ENCODE measurements at regions not wholly inside any gene's neighbourhood (a gene's known extent, or its start where the extent isn't known, plus 50 kb on each side); places are given as distances from the start of the nearest gene placed in this dataset.

GRCh38 chr1:4962836-4963235 lies 308.4 kb downstream of the AJAP1 start:
- DNase-seq (no peak), ATAC-seq (replicated peaks) (no peak)
- Mint-ChIP-seq H3K4me3 (no peak overlapping the region), H3K27ac (no peak overlapping the region), H3K4me1 (no peaks in the 10 kb centered on the region), H3K9me3 (no peaks in the 10 kb centered on the region), H3K36me3 (no peaks in the 10 kb centered on the region), H3K27me3 (peaks cover 12 to 16% of the 10 kb centered on the region in 2 donors)

GRCh38 chr1:4961935-4962645 lies 307.7 kb downstream of the AJAP1 start:
- H3K4me1 Mint-ChIP-seq, result no peaks in the 10 kb centered on the region
- peaks cover 9 to 16% of the 10 kb centered on the region in 2 donors for H3K27me3 Mint-ChIP-seq
- H3K9me3 Mint-ChIP-seq, result no peaks in the 10 kb centered on the region
- no peaks in the 10 kb centered on the region for H3K36me3 Mint-ChIP-seq
- H3K4me3 Mint-ChIP-seq, result no peak overlapping the region
- no peak for ATAC-seq (replicated peaks)
- DNase-seq, result no peak
- no peak overlapping the region for H3K27ac Mint-ChIP-seq

GRCh38 chr1:4960782-4961475 lies 306.5 kb downstream of the AJAP1 start:
- Mint-ChIP-seq H3K4me1 (no peaks in the 10 kb centered on the region), H3K27ac (no peak overlapping the region), H3K4me3 (no peak overlapping the region), H3K36me3 (no peaks in the 10 kb centered on the region), H3K27me3 (peaks cover 8 to 16% of the 10 kb centered on the region in 2 donors), H3K9me3 (peaks cover 0 to 2% of the 10 kb centered on the region in 2 donors)
- ATAC-seq (replicated peaks) (no peak), DNase-seq (no peak)

- ATAC-seq (replicated peaks), result no peak
- no peak for DNase-seq
- Mint-ChIP-seq H3K27me3 (peaks cover 8 to 16% of the 10 kb centered on the region in 2 donors), H3K4me1 (no peaks in the 10 kb centered on the region), H3K27ac (no peak overlapping the region), H3K9me3 (peaks cover 0 to 4% of the 10 kb centered on the region in 2 donors), H3K4me3 (no peak overlapping the region), H3K36me3 (no peaks in the 10 kb centered on the region)
Measured at GRCh38 chr1:4960336-4960735, 305.9 kb downstream of the AJAP1 start.

- Mint-ChIP-seq H3K4me1 (no peaks in the 10 kb centered on the region), H3K9me3 (peaks cover 0 to 7% of the 10 kb centered on the region in 2 donors), H3K36me3 (no peaks in the 10 kb centered on the region), H3K27ac (no peak overlapping the region), H3K27me3 (peaks cover 8 to 16% of the 10 kb centered on the region in 2 donors), H3K4me3 (no peak overlapping the region)
- no peak for ATAC-seq (replicated peaks)
- no peak for DNase-seq
Measured at GRCh38 chr1:4959216-4959615, 304.8 kb downstream of the AJAP1 start.

- Mint-ChIP-seq H3K36me3 (no peaks in the 10 kb centered on the region), H3K27ac (no peak overlapping the region), H3K27me3 (peaks cover 8 to 16% of the 10 kb centered on the region in 2 donors), H3K4me1 (no peaks in the 10 kb centered on the region), H3K9me3 (peaks cover 4 to 19% of the 10 kb centered on the region in 2 donors), H3K4me3 (no peak overlapping the region)
- ATAC-seq (replicated peaks) (no peak), DNase-seq (no peak)
Measured at GRCh38 chr1:4957027-4957426, 302.6 kb downstream of the AJAP1 start.

- Mint-ChIP-seq H3K36me3 (no peaks in the 10 kb centered on the region), H3K4me1 (no peaks in the 10 kb centered on the region), H3K4me3 (no peak overlapping the region), H3K27me3 (peaks cover 5 to 7% of the 10 kb centered on the region in 2 donors), H3K9me3 (peaks cover 4 to 20% of the 10 kb centered on the region in 2 donors), H3K27ac (no peak overlapping the region)
- DNase-seq, result no peak
- no peak for ATAC-seq (replicated peaks)
Measured at GRCh38 chr1:4954392-4954791, 300.0 kb downstream of the AJAP1 start.

GRCh38 chr1:4951601-4952000 lies 297.2 kb downstream of the AJAP1 start:
- ATAC-seq (replicated peaks) (no peak), DNase-seq (no peak)
- Mint-ChIP-seq H3K27me3 (peaks cover 0 to 7% of the 10 kb centered on the region in 2 donors), H3K36me3 (no peaks in the 10 kb centered on the region), H3K27ac (no peak overlapping the region), H3K4me3 (no peak overlapping the region), H3K4me1 (no peaks in the 10 kb centered on the region), H3K9me3 (peaks cover 5 to 18% of the 10 kb centered on the region in 2 donors)

GRCh38 chr1:4946343-4946742 lies 291.9 kb downstream of the AJAP1 start:
- no peaks in the 10 kb centered on the region for H3K4me1 Mint-ChIP-seq
- H3K27me3 Mint-ChIP-seq, result peaks cover 0 to 11% of the 10 kb centered on the region in 2 donors
- no peak overlapping the region for H3K4me3 Mint-ChIP-seq
- no peak for DNase-seq
- ATAC-seq (replicated peaks), result no peak
- H3K27ac Mint-ChIP-seq, result no peak overlapping the region
- H3K36me3 Mint-ChIP-seq, result no peaks in the 10 kb centered on the region
- H3K9me3 Mint-ChIP-seq, result peaks cover 2 to 7% of the 10 kb centered on the region in 2 donors

GRCh38 chr1:4944911-4945310 lies 290.5 kb downstream of the AJAP1 start:
- ATAC-seq (replicated peaks), result no peak
- Mint-ChIP-seq H3K9me3 (peaks cover 2 to 7% of the 10 kb centered on the region in 2 donors), H3K27ac (no peak overlapping the region), H3K36me3 (no peaks in the 10 kb centered on the region), H3K4me1 (no peaks in the 10 kb centered on the region), H3K4me3 (no peak overlapping the region), H3K27me3 (peaks cover 0 to 8% of the 10 kb centered on the region in 2 donors)
- DNase-seq, result no peak

- Mint-ChIP-seq H3K27me3 (peaks cover 0 to 4% of the 10 kb centered on the region in 2 donors), H3K4me1 (no peaks in the 10 kb centered on the region), H3K27ac (no peak overlapping the region), H3K9me3 (peaks cover 11 to 15% of the 10 kb centered on the region in 2 donors), H3K4me3 (no peak overlapping the region), H3K36me3 (no peaks in the 10 kb centered on the region)
- no peak for ATAC-seq (replicated peaks)
- no peak for DNase-seq
Measured at GRCh38 chr1:4944072-4944471, 289.7 kb downstream of the AJAP1 start.

- no peak overlapping the region for H3K4me3 Mint-ChIP-seq
- DNase-seq (no peak), ATAC-seq (replicated peaks) (no peak)
- no peak overlapping the region for H3K27ac Mint-ChIP-seq
- no peaks in the 10 kb centered on the region for H3K4me1 Mint-ChIP-seq
- H3K36me3 Mint-ChIP-seq, result no peaks in the 10 kb centered on the region
- H3K9me3 Mint-ChIP-seq, result peaks cover 9 to 11% of the 10 kb centered on the region in 2 donors
- H3K27me3 Mint-ChIP-seq, result peaks cover 0 to 4% of the 10 kb centered on the region in 2 donors
Measured at GRCh38 chr1:4939266-4939665, 284.9 kb downstream of the AJAP1 start.

- Mint-ChIP-seq H3K4me1 (no peaks in the 10 kb centered on the region), H3K27ac (no peak overlapping the region), H3K36me3 (no peaks in the 10 kb centered on the region), H3K4me3 (no peak overlapping the region), H3K27me3 (peaks cover 0 to 4% of the 10 kb centered on the region in 2 donors), H3K9me3 (peaks cover 9 to 11% of the 10 kb centered on the region in 2 donors)
- no peak for ATAC-seq (replicated peaks)
- no peak for DNase-seq
Measured at GRCh38 chr1:4937876-4938534, 283.6 kb downstream of the AJAP1 start.

GRCh38 chr1:4935807-4936206 lies 281.4 kb downstream of the AJAP1 start:
- Mint-ChIP-seq H3K27ac (no peak overlapping the region), H3K9me3 (peaks cover 9 to 11% of the 10 kb centered on the region in 2 donors), H3K27me3 (no peaks in the 10 kb centered on the region), H3K36me3 (no peaks in the 10 kb centered on the region), H3K4me3 (no peak overlapping the region), H3K4me1 (no peaks in the 10 kb centered on the region)
- ATAC-seq (replicated peaks) (no peak), DNase-seq (no peak)

Measured in stimulated activated naive B cell treated with anti-CD40 and anti-IgM and Interleukin-4, amounts not matched to agents 10 μg/mL and 1 μg/mL and 100 μg/mL, for 72 hours (primary cell).